Liver (tissue), 8 donors: ENCODE measurements at regions not wholly inside any gene's neighbourhood (a gene's known extent, or its start where the extent isn't known, plus 50 kb on each side); places are given as distances from the start of the nearest gene placed in this dataset.

ENCODE experiments used
- DNase-seq: peaks from one replicate; pipeline ENCODE4 v3.0.0-alpha.2; 2017; ENCODE audit warnings: low spot score
- H3K27ac ChIP-seq, 2 donors: one replicate each; pipeline ENCODE4 v1.7.0; 2013; ENCODE audit warnings: inconsistent platforms in 2 of 2, low read length in 2 of 2, control low read depth in 1 of 2, low read depth in 1 of 2, mild to moderate bottlenecking in 1 of 2
- H3K27me3 ChIP-seq, 4 donors: one replicate each; pipeline versions ENCODE4 v1.6.1 to v1.7.0; 2013; ENCODE audit warnings: low read length in 3 of 4, inconsistent platforms in 1 of 4, mild to moderate bottlenecking in 1 of 4, moderate library complexity in 1 of 4; ENCODE audit not compliant: control insufficient read depth in 4 of 4, insufficient read depth in 4 of 4
- H3K36me3 ChIP-seq, 4 donors: one replicate each; pipeline versions ENCODE4 v1.6.1 to v1.7.0; 2013; ENCODE audit warnings: low read length in 3 of 4, mild to moderate bottlenecking in 3 of 4, low read depth in 1 of 4, moderate library complexity in 1 of 4; ENCODE audit not compliant: control insufficient read depth in 4 of 4, insufficient read depth in 3 of 4
- H3K4me1 ChIP-seq, 4 donors: one replicate each; pipeline versions ENCODE4 v1.6.1 to v1.7.0; 2013; ENCODE audit warnings: low read length in 3 of 4, mild to moderate bottlenecking in 3 of 4, moderate library complexity in 1 of 4; ENCODE audit not compliant: control insufficient read depth in 4 of 4, insufficient read depth in 4 of 4
- H3K4me3 ChIP-seq, 3 donors: one replicate each; pipeline versions ENCODE4 v1.6.1 to v1.7.0; 2013; ENCODE audit warnings: low read length in 3 of 3, control low read depth in 1 of 3, low read depth in 1 of 3, mild to moderate bottlenecking in 1 of 3
- H3K9ac ChIP-seq, 2 donors: one replicate each; pipeline ENCODE4 v1.7.0; 2013; ENCODE audit warnings: low read length in 2 of 2, mild to moderate bottlenecking in 2 of 2, moderate library complexity in 2 of 2, control low read depth in 1 of 2, low read depth in 1 of 2
- H3K9me3 ChIP-seq, 4 donors: one replicate each; pipeline versions ENCODE4 v1.6.1 to v1.7.0; 2013; ENCODE audit warnings: low read length in 3 of 4; ENCODE audit not compliant: control insufficient read depth in 4 of 4
- EGR1 ChIP-seq, 2 donors: IDR thresholded peaks; 2 replicates each; pipeline ENCODE4 v1.6.1; 2016 to 2018; ENCODE audit warnings: antibody characterized with exemption in 2 of 2, low read depth in 2 of 2
- FOXA1 ChIP-seq: IDR thresholded peaks from 2 replicates; pipeline ENCODE4 v1.6.1; 2016; ENCODE audit warnings: antibody characterized with exemption
- FOXA2 ChIP-seq: IDR thresholded peaks from 2 replicates; pipeline ENCODE4 v1.6.1; 2016; ENCODE audit warnings: antibody characterized with exemption
- GABPA ChIP-seq, 2 donors: IDR thresholded peaks in 1 of 2; conservative IDR thresholded peaks in 1 of 2; 2 replicates each; pipeline ENCODE4 v1.6.1; 2016; ENCODE audit warnings: antibody characterized with exemption in 2 of 2, mild to moderate bottlenecking in 1 of 2, moderate library complexity in 1 of 2
- HNF4A ChIP-seq, 2 donors: conservative IDR thresholded peaks; 2 replicates each; pipeline ENCODE4 v1.6.1; 2016; ENCODE audit warnings: antibody characterized with exemption in 2 of 2, mild to moderate bottlenecking in 2 of 2
- HNF4G ChIP-seq: IDR thresholded peaks from 2 replicates; pipeline ENCODE4 v1.6.1; 2016; ENCODE audit warnings: antibody characterized with exemption
- JUND ChIP-seq, 2 donors: IDR thresholded peaks; 2 replicates each; pipeline ENCODE4 v1.6.1; 2016; ENCODE audit warnings: antibody characterized with exemption in 2 of 2
- NR2F2 ChIP-seq: IDR thresholded peaks from 2 replicates; pipeline ENCODE4 v1.6.1; 2016; ENCODE audit warnings: antibody characterized with exemption
- RAD21 ChIP-seq, 2 donors: IDR thresholded peaks; 2 replicates each; pipeline ENCODE4 v1.6.1; 2016; ENCODE audit warnings: antibody characterized with exemption in 2 of 2, mild to moderate bottlenecking in 2 of 2
- REST ChIP-seq: IDR thresholded peaks from 2 replicates; pipeline ENCODE4 v1.6.1; 2016; ENCODE audit warnings: antibody characterized with exemption, mild to moderate bottlenecking
- RXRA ChIP-seq, 2 donors: IDR thresholded peaks; 2 replicates each; pipeline ENCODE4 v1.6.1; 2017 to 2018; ENCODE audit warnings: antibody characterized with exemption in 2 of 2, mild to moderate bottlenecking in 1 of 2
- SP1 ChIP-seq: IDR thresholded peaks from 2 replicates; pipeline ENCODE4 v1.6.1; 2018; ENCODE audit warnings: antibody characterized with exemption, mild to moderate bottlenecking
- TAF1 ChIP-seq: conservative IDR thresholded peaks from 2 replicates; pipeline ENCODE4 v1.6.1; 2016; ENCODE audit warnings: antibody characterized with exemption, mild to moderate bottlenecking
- YY1 ChIP-seq: IDR thresholded peaks from 2 replicates; pipeline ENCODE4 v1.6.1; 2016; ENCODE audit warnings: antibody characterized with exemption, mild to moderate bottlenecking
- ZBTB33 ChIP-seq: IDR thresholded peaks from 2 replicates; pipeline ENCODE4 v1.6.1; 2016; ENCODE audit warnings: antibody characterized with exemption
- WGBS: extraction: QIAGEN DNeasy Blood & Tissue Kit; methylation state at CpG from one replicate; pipeline ENCODE4 v1.1.7; 2013; 5-methylcytosine and 5-hydroxymethylcytosine counted together
- TF ChIP-seq, protein P1 (sequence below): IDR thresholded peaks from 2 replicates; pipeline ENCODE4 v1.6.1; 2016; ENCODE audit warnings: antibody characterized with exemption
- TF ChIP-seq, protein P2 (sequence below): fragments of 150-350 bp; IDR thresholded peaks from 2 replicates; pipeline ENCODE4 v1.5.1; 2017; ENCODE audit warnings: improper control_type of control experiment, low read depth, low read length; ENCODE audit not compliant: missing input control
- TF ChIP-seq, protein P3 (sequence below): IDR thresholded peaks from 2 replicates; pipeline ENCODE4 v1.6.1; 2016; ENCODE audit warnings: antibody characterized with exemption
- donor health status: healthy.
- donor health status: healthy.
- donor health status: healthy.
- donor health status: healthy.
- donor health status: healthy.

GRCh38 chr6:97535800-97536199 lies 252.8 kb upstream of the MMS22L start:
- WGBS, result 68% methylated on average over 2 of the region's 2 CpGs

More at GRCh38 chr6:97535800-97536199, 252.8 kb upstream of the MMS22L start:
- Histone ChIP-seq H3K4me1 (no peaks in the 10 kb centered on the region), H3K9me3 (no peaks in the 10 kb centered on the region), H3K27me3 (no peaks in the 10 kb centered on the region), H3K36me3 (no peaks in the 10 kb centered on the region), H3K9ac (no peak overlapping the region), H3K27ac (no peak overlapping the region), H3K4me3 (no peak overlapping the region)
- TF ChIP-seq EGR1 (IDR thresholded peaks at IDR 0.05; ENCODE audit: low read depth in 2 of 2), result no peak
- no peak for TF ChIP-seq ZBTB33
- TF ChIP-seq FOXA2, result no peak
- no peak for TF ChIP-seq GABPA (IDR thresholded peaks at IDR 0.05 in 1 of 2, conservative IDR thresholded peaks at IDR 0.05 in 1 of 2)
- no peak for TF ChIP-seq JUND (IDR thresholded peaks at IDR 0.05)
- no peak for TF ChIP-seq FOXA1
- TF ChIP-seq SP1, result no peak
- no peak for TF ChIP-seq NR2F2
- TF ChIP-seq, protein P1, sequence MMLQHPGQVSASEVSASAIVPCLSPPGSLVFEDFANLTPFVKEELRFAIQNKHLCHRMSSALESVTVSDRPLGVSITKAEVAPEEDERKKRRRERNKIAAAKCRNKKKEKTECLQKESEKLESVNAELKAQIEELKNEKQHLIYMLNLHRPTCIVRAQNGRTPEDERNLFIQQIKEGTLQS, result no peak
- no peak for TF ChIP-seq REST
- no peak for TF ChIP-seq RAD21 (IDR thresholded peaks at IDR 0.05)
- TF ChIP-seq HNF4A (conservative IDR thresholded peaks at IDR 0.05), result no peak
- TF ChIP-seq RXRA (IDR thresholded peaks at IDR 0.05), result no peak
- no peak for TF ChIP-seq HNF4G
- TF ChIP-seq YY1, result no peak
- TF ChIP-seq, protein P2, sequence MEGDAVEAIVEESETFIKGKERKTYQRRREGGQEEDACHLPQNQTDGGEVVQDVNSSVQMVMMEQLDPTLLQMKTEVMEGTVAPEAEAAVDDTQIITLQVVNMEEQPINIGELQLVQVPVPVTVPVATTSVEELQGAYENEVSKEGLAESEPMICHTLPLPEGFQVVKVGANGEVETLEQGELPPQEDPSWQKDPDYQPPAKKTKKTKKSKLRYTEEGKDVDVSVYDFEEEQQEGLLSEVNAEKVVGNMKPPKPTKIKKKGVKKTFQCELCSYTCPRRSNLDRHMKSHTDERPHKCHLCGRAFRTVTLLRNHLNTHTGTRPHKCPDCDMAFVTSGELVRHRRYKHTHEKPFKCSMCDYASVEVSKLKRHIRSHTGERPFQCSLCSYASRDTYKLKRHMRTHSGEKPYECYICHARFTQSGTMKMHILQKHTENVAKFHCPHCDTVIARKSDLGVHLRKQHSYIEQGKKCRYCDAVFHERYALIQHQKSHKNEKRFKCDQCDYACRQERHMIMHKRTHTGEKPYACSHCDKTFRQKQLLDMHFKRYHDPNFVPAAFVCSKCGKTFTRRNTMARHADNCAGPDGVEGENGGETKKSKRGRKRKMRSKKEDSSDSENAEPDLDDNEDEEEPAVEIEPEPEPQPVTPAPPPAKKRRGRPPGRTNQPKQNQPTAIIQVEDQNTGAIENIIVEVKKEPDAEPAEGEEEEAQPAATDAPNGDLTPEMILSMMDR, result no peak
- no peak for TF ChIP-seq TAF1
- TF ChIP-seq, protein P3, sequence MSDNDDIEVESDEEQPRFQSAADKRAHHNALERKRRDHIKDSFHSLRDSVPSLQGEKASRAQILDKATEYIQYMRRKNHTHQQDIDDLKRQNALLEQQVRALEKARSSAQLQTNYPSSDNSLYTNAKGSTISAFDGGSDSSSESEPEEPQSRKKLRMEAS, result no peak
- no peak for DNase-seq
